ENCODE measurements at regions not wholly inside any gene's neighbourhood (a gene's known extent, or its start where the extent isn't known, plus 50 kb on each side); places are given as distances from the start of the nearest gene placed in this dataset.

DNA sequence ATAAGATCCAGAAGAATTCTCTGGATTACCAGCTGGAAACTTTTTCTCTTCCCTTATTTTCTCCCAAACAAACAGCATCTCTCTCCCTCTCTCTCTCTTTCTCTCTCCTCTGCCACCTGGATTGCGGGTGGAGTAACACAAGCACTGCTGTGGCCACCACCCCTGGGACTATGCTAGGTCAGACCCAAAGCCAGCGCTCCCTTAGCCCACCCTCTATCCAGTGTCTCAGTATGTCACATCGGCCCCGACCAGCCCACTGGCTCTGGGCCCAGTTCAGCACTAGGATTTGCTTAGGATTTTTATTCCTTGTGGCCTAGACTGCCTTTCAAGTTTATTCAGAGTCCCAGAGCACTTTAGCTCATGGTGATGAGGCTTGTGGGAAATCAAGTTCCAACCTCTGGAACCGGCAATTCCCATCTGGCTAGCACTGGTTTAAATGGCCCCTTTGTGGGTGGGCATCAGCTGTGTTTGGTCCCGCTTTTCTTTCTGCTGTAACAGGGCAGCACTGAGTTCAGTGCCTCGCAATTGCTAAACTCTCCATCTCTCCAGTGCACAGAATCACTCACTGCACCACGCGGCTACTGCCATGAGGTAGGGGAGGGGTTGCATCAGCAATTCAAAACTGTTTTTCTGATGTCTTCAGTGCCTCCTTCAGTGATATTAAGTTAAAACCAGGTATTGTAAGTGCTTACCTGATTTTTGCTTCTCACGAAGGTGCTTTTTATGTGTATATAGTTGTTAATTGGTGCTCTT lies 1623.1 kb downstream of the SLITRK5 start:
- no peak for DNase-seq (ENCODE audit: extremely low spot score, unreplicated experiment)
- no peak overlapping the region for H3K27ac Mint-ChIP-seq

DNA sequence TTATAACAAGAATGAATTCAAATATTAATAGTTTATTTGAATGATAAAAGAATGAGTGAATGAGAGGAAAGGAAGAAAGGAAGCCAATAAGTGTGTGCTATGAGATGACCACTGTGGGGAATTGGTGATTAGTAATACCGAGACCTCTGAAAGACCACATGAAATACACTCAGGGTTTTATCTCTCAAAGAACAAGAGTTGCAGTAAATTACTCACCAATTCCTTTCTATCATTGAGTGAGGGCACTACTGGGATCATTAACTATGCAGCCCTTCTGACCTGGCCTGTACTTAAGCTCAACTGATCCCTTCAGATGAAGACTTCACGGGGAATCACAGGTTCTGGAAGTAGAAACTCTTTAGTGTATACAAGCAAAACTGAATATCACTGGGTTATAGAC lies 1636.1 kb downstream of the SLITRK5 start:
- no peaks in the 10 kb centered on the region for H3K4me1 Mint-ChIP-seq (ENCODE audit: unreplicated experiment)
- H3K4me3 Mint-ChIP-seq: no peak overlapping the region
- H3K9me3 Mint-ChIP-seq: no peaks in the 10 kb centered on the region
- TF ChIP-seq CTCF (conservative IDR thresholded peaks at IDR 0.05): no peak
- no peak for DNase-seq (ENCODE audit: extremely low spot score, unreplicated experiment)
- H3K36me3 Mint-ChIP-seq: no peaks in the 10 kb centered on the region
- no peaks in the 10 kb centered on the region for H3K27me3 Mint-ChIP-seq
- H3K27ac Mint-ChIP-seq: no peak overlapping the region

More for the DNA sequence above, 1623.1 kb downstream of the SLITRK5 start:
- H3K27me3 Mint-ChIP-seq: no peaks in the 10 kb centered on the region
- TF ChIP-seq CTCF (conservative IDR thresholded peaks at IDR 0.05): no peak
- H3K36me3 Mint-ChIP-seq: no peaks in the 10 kb centered on the region
- H3K4me1 Mint-ChIP-seq (ENCODE audit: unreplicated experiment): no peaks in the 10 kb centered on the region
- no peak overlapping the region for H3K4me3 Mint-ChIP-seq
- no peaks in the 10 kb centered on the region for H3K9me3 Mint-ChIP-seq

DNA sequence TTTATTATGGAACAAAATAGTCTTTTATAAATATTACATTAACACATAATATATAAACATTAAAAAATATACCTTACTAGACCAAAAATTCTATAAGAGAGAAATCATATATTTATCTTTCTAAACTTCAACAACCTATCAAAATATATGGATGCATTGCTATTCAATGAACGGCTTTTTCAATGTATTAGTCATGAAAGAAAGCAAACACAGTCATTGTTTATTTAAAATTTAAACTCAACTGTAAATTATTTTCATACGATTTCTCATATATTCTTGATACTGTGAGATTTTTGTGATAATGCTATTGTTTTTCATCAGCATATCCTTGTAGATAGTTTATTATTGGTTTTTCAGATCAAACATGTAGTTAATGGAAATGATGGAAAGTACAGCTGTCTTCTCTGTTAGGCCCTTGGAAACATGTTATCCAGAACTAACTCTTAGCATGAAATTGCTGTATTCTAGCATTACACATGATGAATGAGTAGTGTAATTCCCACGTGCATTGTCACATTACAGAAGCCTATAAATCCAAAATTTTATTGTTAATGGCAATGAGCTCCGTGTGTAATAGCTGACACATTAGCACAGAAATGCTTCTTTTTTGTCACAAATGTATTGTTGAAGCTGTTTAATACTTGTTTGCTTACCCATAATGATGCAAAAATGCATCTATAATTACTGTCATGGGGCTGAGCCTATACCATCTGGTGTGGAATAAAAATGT lies 1639.9 kb downstream of the SLITRK5 start:
- DNase-seq (ENCODE audit: extremely low spot score, unreplicated experiment): no peak
- no peak for TF ChIP-seq CTCF (conservative IDR thresholded peaks at IDR 0.05)
- H3K36me3 Mint-ChIP-seq: no peaks in the 10 kb centered on the region
- no peaks in the 10 kb centered on the region for H3K4me1 Mint-ChIP-seq (ENCODE audit: unreplicated experiment)
- H3K27ac Mint-ChIP-seq: no peak overlapping the region
- H3K27me3 Mint-ChIP-seq: no peaks in the 10 kb centered on the region
- no peaks in the 10 kb centered on the region for H3K9me3 Mint-ChIP-seq
- H3K4me3 Mint-ChIP-seq: no peak overlapping the region

- no peaks in the 10 kb centered on the region for H3K36me3 Mint-ChIP-seq
- H3K4me1 Mint-ChIP-seq (ENCODE audit: unreplicated experiment): no peaks in the 10 kb centered on the region
- DNase-seq (ENCODE audit: extremely low spot score, unreplicated experiment): no peak
- H3K9me3 Mint-ChIP-seq: no peaks in the 10 kb centered on the region
- H3K27me3 Mint-ChIP-seq: no peaks in the 10 kb centered on the region
- H3K27ac Mint-ChIP-seq: no peak overlapping the region
- no peak overlapping the region for H3K4me3 Mint-ChIP-seq
- TF ChIP-seq CTCF (conservative IDR thresholded peaks at IDR 0.05): no peak
Observed at GRCh38 chr13:89315287-89315686, 1644.1 kb downstream of the SLITRK5 start.

DNA sequence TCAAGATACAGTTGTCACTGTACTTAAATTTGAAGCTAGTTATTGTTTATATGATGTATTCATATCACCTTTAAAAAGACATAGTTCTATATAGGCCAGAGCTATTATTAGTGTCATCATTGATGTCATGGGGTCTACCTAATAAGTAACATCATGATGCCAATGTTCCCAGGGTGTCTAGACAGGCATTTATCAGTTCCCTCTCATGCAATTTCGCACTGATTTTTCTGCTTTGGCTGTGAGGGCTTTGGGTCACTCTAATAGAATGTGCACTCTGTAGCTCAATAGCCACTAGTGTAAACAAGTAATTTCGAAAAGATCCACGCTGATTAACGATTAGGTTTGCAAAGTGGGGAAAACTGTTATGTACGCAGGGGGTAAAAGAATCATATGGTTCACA lies 1651.3 kb downstream of the SLITRK5 start:
- no peak overlapping the region for H3K4me3 Mint-ChIP-seq
- no peaks in the 10 kb centered on the region for H3K36me3 Mint-ChIP-seq
- no peaks in the 10 kb centered on the region for H3K4me1 Mint-ChIP-seq (ENCODE audit: unreplicated experiment)
- H3K27ac Mint-ChIP-seq: no peak overlapping the region
- DNase-seq (ENCODE audit: extremely low spot score, unreplicated experiment): no peak
- peaks cover 4% of the 10 kb centered on the region for H3K9me3 Mint-ChIP-seq
- TF ChIP-seq CTCF (conservative IDR thresholded peaks at IDR 0.05): no peak
- H3K27me3 Mint-ChIP-seq: no peaks in the 10 kb centered on the region

Data from type B pancreatic cell (in vitro differentiated cells).